Natural killer cell treated with Interleukin-12 subunit alpha and Interleukin-12 subunit beta and Interleukin-15 and Interleukin-18, amount 100 ng/mL, for 72 hours (primary cell): ENCODE measurements at regions not wholly inside any gene's neighbourhood (a gene's known extent, or its start where the extent isn't known, plus 50 kb on each side); places are given as distances from the start of the nearest gene placed in this dataset.

Experiments
- ATAC-seq, 2 donors: fragments of 150-1000 bp; cut with Tn5 transposase in 1 of 2; sonication (Bioruptor Pico), chemical (Tn5 transposase) in 1 of 2; 2 replicates each; pipeline ENCODE4 v1.10.0; 2021
- DNase-seq: peaks from one replicate; pipeline ENCODE4 v3.0.0; 2022; ENCODE audit warnings: low spot score
- H3K27ac Mint-ChIP-seq, 2 donors: 1 replicate in 1 of 2; 2 replicates in 1 of 2; pipeline ENCODE4 v1.8.0; 2022; ENCODE audit warnings: mixed read lengths in 2 of 2, mild to moderate bottlenecking in 1 of 2, moderate library complexity in 1 of 2
- H3K27me3 Mint-ChIP-seq, 2 donors: 1 replicate in 1 of 2; 2 replicates in 1 of 2; pipeline ENCODE4 v1.8.0; 2022; ENCODE audit warnings: mixed read lengths in 2 of 2
- H3K36me3 Mint-ChIP-seq: one replicate; pipeline ENCODE4 v1.8.0; 2022; ENCODE audit warnings: mixed read lengths
- H3K4me1 Mint-ChIP-seq, 2 donors: 1 replicate in 1 of 2; 2 replicates in 1 of 2; pipeline ENCODE4 v1.8.0; 2022; ENCODE audit warnings: low read depth in 2 of 2, mixed read lengths in 2 of 2, mild to moderate bottlenecking in 1 of 2
- H3K4me3 Mint-ChIP-seq: one replicate; pipeline ENCODE4 v1.8.0; 2022; ENCODE audit warnings: mixed read lengths
- H3K9me3 Mint-ChIP-seq: 2 replicates; pipeline ENCODE4 v1.8.0; 2022; ENCODE audit warnings: mixed read lengths

DNA sequence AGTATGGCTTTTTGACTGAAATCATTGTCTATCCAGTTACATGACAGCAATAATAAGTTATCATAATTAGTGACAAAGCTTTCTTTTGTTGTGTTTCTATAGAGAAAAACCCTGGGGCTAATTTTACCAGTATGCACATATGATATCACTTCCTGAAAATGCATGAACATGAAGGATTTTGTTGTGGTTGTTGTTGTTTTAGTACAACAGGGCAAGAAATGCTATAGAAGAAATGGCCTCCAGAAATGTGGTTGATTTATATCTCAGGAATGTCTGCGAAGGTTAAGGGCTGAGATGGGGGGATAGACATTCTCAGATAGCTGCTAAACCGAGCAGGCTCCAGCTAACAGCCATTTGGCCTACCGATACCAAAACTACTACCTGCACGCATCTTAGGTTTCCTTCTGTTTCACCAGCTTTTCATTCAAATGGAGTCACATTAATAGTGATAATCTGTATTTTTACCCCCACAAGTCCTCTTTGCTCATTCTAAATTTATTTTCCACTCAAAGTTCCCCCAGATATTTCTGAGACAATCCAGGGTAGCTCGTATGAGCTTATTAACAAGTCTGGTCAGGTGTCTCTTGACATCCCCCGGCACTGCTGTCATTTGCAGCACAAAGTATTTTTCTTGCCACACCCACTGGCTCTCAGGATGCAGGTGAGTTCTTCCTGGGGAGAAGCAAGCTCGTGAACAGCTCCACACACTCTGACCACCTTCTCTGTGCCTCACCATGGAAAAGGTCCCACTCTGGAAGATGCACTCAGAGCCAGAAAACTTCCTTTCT, 232.4 kb upstream of the GAS1 start:
- Mint-ChIP-seq H3K27ac (no peak overlapping the region), H3K4me3 (no peak overlapping the region), H3K4me1 (no peaks in the 10 kb centered on the region), H3K27me3 (peaks cover 9 to 17% of the 10 kb centered on the region in 2 donors), H3K36me3 (peaks cover 6% of the 10 kb centered on the region), H3K9me3 (peaks cover 3% of the 10 kb centered on the region)
- no peak for DNase-seq
- ATAC-seq: no peak

DNA sequence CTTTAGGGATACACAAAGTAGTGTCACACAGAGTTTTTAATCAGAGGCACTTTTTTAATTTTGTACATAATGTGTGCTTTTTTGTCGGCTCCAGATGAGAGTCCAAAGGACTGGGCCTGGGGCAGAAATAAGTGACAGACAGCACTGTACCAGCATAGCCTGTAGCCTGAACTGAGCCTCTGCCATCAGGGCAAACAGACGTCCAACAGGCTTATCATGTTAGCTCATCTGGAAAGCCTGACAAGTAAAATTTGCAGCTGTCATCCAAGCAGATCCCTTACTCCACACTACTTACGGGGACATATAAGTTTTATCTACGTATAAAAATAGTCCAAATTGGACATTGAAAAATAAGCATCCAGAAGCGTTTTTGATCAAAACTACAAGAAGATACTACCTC, 233.1 kb upstream of the GAS1 start:
- DNase-seq (no peak), ATAC-seq (no peak)
- H3K27me3 Mint-ChIP-seq: peaks cover 14 to 23% of the 10 kb centered on the region in 2 donors
- H3K4me3 Mint-ChIP-seq: no peak overlapping the region
- H3K36me3 Mint-ChIP-seq: peaks cover 6% of the 10 kb centered on the region
- H3K27ac Mint-ChIP-seq: no peak overlapping the region
- H3K9me3 Mint-ChIP-seq: peaks cover 3% of the 10 kb centered on the region
- H3K4me1 Mint-ChIP-seq: no peaks in the 10 kb centered on the region

DNA sequence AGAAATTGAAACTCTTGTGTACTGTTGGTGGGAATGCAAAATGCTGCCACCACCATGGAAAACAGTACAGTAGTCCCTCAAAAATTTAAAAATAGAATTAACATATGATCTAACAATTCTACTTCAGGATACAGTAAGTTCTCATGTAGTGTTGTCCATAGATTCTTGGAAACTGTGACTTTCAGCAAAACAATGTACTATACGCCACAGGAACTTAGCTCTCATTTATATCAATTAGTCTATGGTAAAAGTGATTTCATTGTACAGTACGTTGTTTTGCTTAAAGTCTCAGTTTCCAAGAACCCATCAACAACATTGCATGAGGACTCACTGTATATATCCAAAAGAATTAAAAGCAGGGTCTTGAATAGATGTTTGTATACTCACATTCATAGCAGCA, 233.5 kb upstream of the GAS1 start:
- peaks cover 3% of the 10 kb centered on the region for H3K9me3 Mint-ChIP-seq
- no peak for ATAC-seq
- no peak overlapping the region for H3K4me3 Mint-ChIP-seq
- H3K27ac Mint-ChIP-seq: no peak overlapping the region
- H3K27me3 Mint-ChIP-seq: peaks cover 16 to 26% of the 10 kb centered on the region in 2 donors
- no peak for DNase-seq
- H3K36me3 Mint-ChIP-seq: peaks cover 6% of the 10 kb centered on the region
- no peaks in the 10 kb centered on the region for H3K4me1 Mint-ChIP-seq

DNA sequence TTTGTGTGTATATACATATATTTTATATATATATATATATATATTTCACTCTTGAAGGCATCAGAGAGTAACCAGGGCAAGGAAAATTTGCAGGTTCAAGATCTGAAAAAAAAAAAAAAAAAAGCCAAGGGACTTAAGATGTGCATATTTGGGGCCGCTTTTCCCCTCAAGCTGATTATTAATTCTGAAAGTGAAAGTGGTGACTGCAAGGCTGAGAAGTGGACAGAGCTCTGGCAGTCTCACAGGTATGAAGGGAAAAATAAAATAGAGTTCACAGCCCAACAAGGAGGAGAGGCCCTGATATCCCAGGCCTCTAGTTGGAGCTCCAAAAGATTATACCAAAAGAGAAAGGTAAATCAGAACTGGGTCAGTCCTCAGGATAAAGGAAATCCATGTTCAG, 234.4 kb upstream of the GAS1 start:
- H3K27me3 Mint-ChIP-seq: peaks cover 15 to 34% of the 10 kb centered on the region in 2 donors
- peaks cover 3% of the 10 kb centered on the region for H3K9me3 Mint-ChIP-seq
- ATAC-seq (no peak), DNase-seq (no peak)
- H3K4me1 Mint-ChIP-seq: no peaks in the 10 kb centered on the region
- H3K27ac Mint-ChIP-seq: no peak overlapping the region
- peaks cover 6% of the 10 kb centered on the region for H3K36me3 Mint-ChIP-seq
- H3K4me3 Mint-ChIP-seq: no peak overlapping the region

GRCh38 chr9:87184956-87185642, 237.8 kb upstream of the GAS1 start:
- no peak for DNase-seq
- Mint-ChIP-seq H3K27ac (no peak overlapping the region), H3K9me3 (peaks cover 3% of the 10 kb centered on the region), H3K4me1 (no peaks in the 10 kb centered on the region), H3K27me3 (peaks cover 20 to 39% of the 10 kb centered on the region in 2 donors), H3K36me3 (peaks cover 6% of the 10 kb centered on the region), H3K4me3 (no peak overlapping the region)
- ATAC-seq: no peak

- DNase-seq (no peak), ATAC-seq (no peak)
- H3K27me3 Mint-ChIP-seq: peaks cover 23 to 43% of the 10 kb centered on the region in 2 donors
- no peak overlapping the region for H3K27ac Mint-ChIP-seq
- H3K9me3 Mint-ChIP-seq: peaks cover 3% of the 10 kb centered on the region
- no peaks in the 10 kb centered on the region for H3K4me1 Mint-ChIP-seq
- peaks cover 1% of the 10 kb centered on the region for H3K36me3 Mint-ChIP-seq
- no peak overlapping the region for H3K4me3 Mint-ChIP-seq
Measured at GRCh38 chr9:87187656-87188055, 240.3 kb upstream of the GAS1 start.

DNA sequence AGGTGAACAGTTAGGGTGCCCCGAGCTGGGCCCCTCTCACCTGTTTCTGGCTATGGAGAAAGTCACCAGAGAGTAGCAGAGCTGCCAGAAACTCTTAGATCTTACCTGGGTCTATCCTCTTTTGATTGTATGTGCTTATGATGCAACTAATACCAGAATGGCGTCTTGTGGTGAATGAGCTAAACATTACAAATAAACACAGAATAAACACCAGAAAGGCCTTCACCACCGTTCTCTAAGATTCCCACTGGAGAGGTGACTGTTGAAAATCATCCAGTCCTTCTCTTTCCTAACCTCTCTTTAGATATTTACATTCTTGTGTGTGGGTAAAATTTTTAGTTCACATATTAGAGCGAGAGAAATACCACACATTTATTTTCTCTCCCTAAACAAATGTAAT, 241.7 kb upstream of the GAS1 start:
- Mint-ChIP-seq H3K27ac (no peak overlapping the region), H3K9me3 (no peaks in the 10 kb centered on the region), H3K27me3 (peaks cover 23 to 53% of the 10 kb centered on the region in 2 donors), H3K36me3 (no peaks in the 10 kb centered on the region), H3K4me1 (no peaks in the 10 kb centered on the region), H3K4me3 (no peak overlapping the region)
- no peak for DNase-seq
- no peak for ATAC-seq

DNA sequence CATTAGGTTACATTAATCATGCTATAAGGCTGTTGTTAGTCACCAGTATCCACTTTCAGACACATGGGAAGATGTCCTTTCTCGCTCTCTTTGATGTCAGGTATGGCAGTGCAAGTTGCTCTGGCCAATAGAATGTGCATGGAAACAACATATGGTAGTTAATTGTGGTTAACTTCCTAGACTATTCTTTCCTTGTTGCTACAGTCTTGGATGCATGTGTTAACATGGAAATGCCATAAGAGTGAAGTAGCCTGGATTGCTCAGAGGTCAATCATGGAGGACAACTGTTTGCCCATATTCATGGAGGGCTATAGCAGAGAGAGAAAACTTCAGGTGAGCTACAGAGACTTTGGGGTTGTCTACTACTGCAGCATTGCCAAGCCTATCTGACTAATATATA, 245.8 kb upstream of the GAS1 start:
- H3K9me3 Mint-ChIP-seq: no peaks in the 10 kb centered on the region
- H3K27me3 Mint-ChIP-seq: peaks cover 32 to 66% of the 10 kb centered on the region in 2 donors
- H3K27ac Mint-ChIP-seq: no peak overlapping the region
- no peaks in the 10 kb centered on the region for H3K36me3 Mint-ChIP-seq
- peaks cover 8 to 11% of the 10 kb centered on the region in 2 donors for H3K4me1 Mint-ChIP-seq
- no peak for ATAC-seq
- H3K4me3 Mint-ChIP-seq: no peak overlapping the region
- DNase-seq: no peak

- DNase-seq (no peak), ATAC-seq (no peak)
- H3K9me3 Mint-ChIP-seq: no peaks in the 10 kb centered on the region
- no peak overlapping the region for H3K4me3 Mint-ChIP-seq
- peaks cover 8 to 11% of the 10 kb centered on the region in 2 donors for H3K4me1 Mint-ChIP-seq
- no peak overlapping the region for H3K27ac Mint-ChIP-seq
- H3K36me3 Mint-ChIP-seq: no peaks in the 10 kb centered on the region
- peaks cover 35 to 69% of the 10 kb centered on the region in 2 donors for H3K27me3 Mint-ChIP-seq
Measured at GRCh38 chr9:87193925-87194868, 246.9 kb upstream of the GAS1 start.

DNA sequence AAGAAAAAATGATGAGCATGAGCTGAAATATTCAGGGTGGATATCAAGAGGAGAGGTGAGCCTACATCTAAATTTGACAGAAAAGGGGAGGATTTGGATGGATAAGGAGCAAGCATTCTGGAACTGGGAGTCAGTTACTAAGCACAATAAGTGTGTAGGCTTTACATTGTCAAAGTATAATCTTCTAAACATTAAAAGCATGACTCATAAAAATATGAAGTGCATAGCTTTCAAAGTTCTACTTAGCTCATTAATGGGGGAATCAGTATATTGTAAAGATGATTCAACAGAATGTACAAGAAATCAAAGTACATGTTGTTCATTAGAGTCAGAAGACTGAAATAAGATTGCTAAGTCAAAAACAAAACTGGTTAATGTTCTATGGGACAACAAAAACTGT, 248.0 kb upstream of the GAS1 start:
- H3K27ac Mint-ChIP-seq: no peak overlapping the region
- H3K4me3 Mint-ChIP-seq: no peak overlapping the region
- ATAC-seq: no peak
- DNase-seq: no peak
- no peaks in the 10 kb centered on the region for H3K36me3 Mint-ChIP-seq
- no peaks in the 10 kb centered on the region for H3K9me3 Mint-ChIP-seq
- peaks cover 8 to 11% of the 10 kb centered on the region in 2 donors for H3K4me1 Mint-ChIP-seq
- peaks cover 39 to 80% of the 10 kb centered on the region in 2 donors for H3K27me3 Mint-ChIP-seq

- no peak for ATAC-seq
- no peak overlapping the region for H3K27ac Mint-ChIP-seq
- no peaks in the 10 kb centered on the region for H3K9me3 Mint-ChIP-seq
- DNase-seq: no peak
- peaks cover 46 to 85% of the 10 kb centered on the region in 2 donors for H3K27me3 Mint-ChIP-seq
- H3K36me3 Mint-ChIP-seq: no peaks in the 10 kb centered on the region
- H3K4me1 Mint-ChIP-seq: peaks cover 8 to 11% of the 10 kb centered on the region in 2 donors
- no peak overlapping the region for H3K4me3 Mint-ChIP-seq
Measured at GRCh38 chr9:87197349-87198130, 250.2 kb upstream of the GAS1 start.

- Mint-ChIP-seq H3K4me3 (no peak overlapping the region), H3K27ac (no peak overlapping the region), H3K27me3 (peaks cover 46 to 83% of the 10 kb centered on the region in 2 donors), H3K36me3 (no peaks in the 10 kb centered on the region), H3K9me3 (no peaks in the 10 kb centered on the region), H3K4me1 (peaks cover 8 to 11% of the 10 kb centered on the region in 2 donors)
- no peak for DNase-seq
- no peak for ATAC-seq
Measured at GRCh38 chr9:87198716-87199115, 251.4 kb upstream of the GAS1 start.

GRCh38 chr9:87199278-87199677, 252.0 kb upstream of the GAS1 start:
- DNase-seq: no peak
- Mint-ChIP-seq H3K9me3 (no peaks in the 10 kb centered on the region), H3K36me3 (no peaks in the 10 kb centered on the region), H3K4me3 (no peak overlapping the region), H3K27ac (no peak overlapping the region), H3K4me1 (peaks cover 8 to 11% of the 10 kb centered on the region in 2 donors), H3K27me3 (peaks cover 46 to 83% of the 10 kb centered on the region in 2 donors)
- no peak for ATAC-seq
